Loucy (cell line): ENCODE measurements at regions not wholly inside any gene's neighbourhood (a gene's known extent, or its start where the extent isn't known, plus 50 kb on each side); places are given as distances from the start of the nearest gene placed in this dataset.

Experiments used
- H2AFZ ChIP-seq: fragments of 200-600 bp; sonication (generic); 2 replicates; pipeline ENCODE4 v1.6.0; 2016; ENCODE audit warnings: antibody characterized with exemption, mild to moderate bottlenecking, low read length, moderate library complexity
- H3F3A ChIP-seq: fragments of 200-600 bp; 2 replicates; pipeline ENCODE4 v1.6.0; 2016; ENCODE audit warnings: antibody characterized with exemption, low read depth, mild to moderate bottlenecking
- H3K27me3 ChIP-seq: fragments of 200-600 bp; sonication (generic); 2 replicates; pipeline ENCODE4 v1.6.1; 2014; ENCODE audit warnings: low read length, mild to moderate bottlenecking; ENCODE audit not compliant: insufficient read depth, poor library complexity, severe bottlenecking
- H3K36me3 ChIP-seq: fragments of 200-600 bp; sonication (generic); 2 replicates; pipeline ENCODE4 v1.6.1; 2016; ENCODE audit warnings: low read length; ENCODE audit not compliant: insufficient read depth
- H3K4me1 ChIP-seq: fragments of 200-600 bp; sonication (generic); 2 replicates; pipeline ENCODE4 v1.5.1; 2014; ENCODE audit warnings: low read length, mild to moderate bottlenecking; ENCODE audit not compliant: insufficient read depth, poor library complexity, severe bottlenecking
- H3K4me2 ChIP-seq: fragments of 200-600 bp; sonication (generic); 2 replicates; pipeline ENCODE4 v1.6.0; 2014; ENCODE audit warnings: antibody characterized with exemption, low read length, low read depth, mild to moderate bottlenecking; ENCODE audit not compliant: poor library complexity, severe bottlenecking
- H3K4me3 ChIP-seq: fragments of 200-600 bp; sonication (generic); 2 replicates; pipeline ENCODE4 v1.5.1; 2014; ENCODE audit warnings: low read length, mild to moderate bottlenecking, mixed read lengths; ENCODE audit not compliant: poor library complexity, severe bottlenecking
- H3K79me2 ChIP-seq: fragments of 200-600 bp; sonication (generic); 2 replicates; pipeline ENCODE4 v1.6.1; 2014; ENCODE audit warnings: low read length; ENCODE audit not compliant: insufficient read depth
- H3K9ac ChIP-seq: fragments of 200-600 bp; sonication (generic); 2 replicates; pipeline ENCODE4 v1.6.0; 2014; ENCODE audit warnings: mild to moderate bottlenecking, low read depth, low read length, moderate library complexity; ENCODE audit not compliant: poor library complexity, severe bottlenecking
- H3K9me2 ChIP-seq: fragments of 200-600 bp; sonication (generic); replicated peaks from 2 replicates; pipeline ENCODE4 v1.6.1; 2016; ENCODE audit warnings: low read depth, low read length, mixed read lengths
- H3K9me3 ChIP-seq: fragments of 200-600 bp; sonication (generic); 2 replicates; pipeline ENCODE4 v1.6.1; 2014; ENCODE audit warnings: mild to moderate bottlenecking, antibody characterized with exemption, low read length, low read depth; ENCODE audit not compliant: insufficient read depth
- H4K20me1 ChIP-seq: fragments of 200-600 bp; sonication (generic); 2 replicates; pipeline ENCODE4 v1.6.0; 2014; ENCODE audit warnings: antibody characterized with exemption, low read length, mild to moderate bottlenecking; ENCODE audit not compliant: insufficient read depth, poor library complexity, severe bottlenecking
- EZH2phosphoT487 ChIP-seq: fragments of 200-600 bp; IDR thresholded peaks from 2 replicates; pipeline ENCODE4 v1.6.1; 2018; ENCODE audit warnings: antibody characterized with exemption, mild to moderate bottlenecking, moderate library complexity, borderline replicate concordance
- TF ChIP-seq, protein P1 (sequence below): fragments of 200-600 bp; sonication (generic); conservative IDR thresholded peaks from 2 replicates; pipeline ENCODE4 v1.5.1; 2014; ENCODE audit warnings: mild to moderate bottlenecking, antibody characterized with exemption, low read length

DNA sequence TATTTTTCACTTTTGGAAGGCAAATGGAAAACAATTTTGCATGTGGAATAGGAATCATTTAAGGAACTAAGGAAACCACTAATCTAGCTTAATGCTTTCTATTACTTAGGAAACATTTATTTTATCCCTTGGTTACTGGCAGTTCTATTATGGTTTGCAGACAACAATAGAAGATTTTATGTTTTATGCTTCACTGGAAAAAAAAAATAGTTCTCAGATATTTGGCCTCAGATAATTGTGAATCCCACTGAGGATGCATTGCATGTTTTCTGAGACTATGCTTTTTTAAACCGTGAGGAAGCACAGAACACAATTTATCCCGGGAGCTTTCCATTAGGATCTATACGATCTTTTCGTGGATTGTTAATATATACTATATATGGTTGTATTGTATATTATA is 356.9 kb downstream of the CSNK1G3 start:
- Histone ChIP-seq H3K4me3 (no peak overlapping the region), H3K79me2 (no peaks in the 10 kb centered on the region), H3K9me3 (no peaks in the 10 kb centered on the region), H3K36me3 (no peaks in the 10 kb centered on the region), H3K27me3 (no peaks in the 10 kb centered on the region), H3K9me2 (no peaks in the 10 kb centered on the region), H3F3A (no peaks in the 10 kb centered on the region), H3K4me1 (no peaks in the 10 kb centered on the region), H3K9ac (no peak overlapping the region), H4K20me1 (no peaks in the 10 kb centered on the region), H3K4me2 (no peak overlapping the region), H2AFZ (no peak overlapping the region)
- no peak for TF ChIP-seq EZH2phosphoT487
- TF ChIP-seq, protein P1, sequence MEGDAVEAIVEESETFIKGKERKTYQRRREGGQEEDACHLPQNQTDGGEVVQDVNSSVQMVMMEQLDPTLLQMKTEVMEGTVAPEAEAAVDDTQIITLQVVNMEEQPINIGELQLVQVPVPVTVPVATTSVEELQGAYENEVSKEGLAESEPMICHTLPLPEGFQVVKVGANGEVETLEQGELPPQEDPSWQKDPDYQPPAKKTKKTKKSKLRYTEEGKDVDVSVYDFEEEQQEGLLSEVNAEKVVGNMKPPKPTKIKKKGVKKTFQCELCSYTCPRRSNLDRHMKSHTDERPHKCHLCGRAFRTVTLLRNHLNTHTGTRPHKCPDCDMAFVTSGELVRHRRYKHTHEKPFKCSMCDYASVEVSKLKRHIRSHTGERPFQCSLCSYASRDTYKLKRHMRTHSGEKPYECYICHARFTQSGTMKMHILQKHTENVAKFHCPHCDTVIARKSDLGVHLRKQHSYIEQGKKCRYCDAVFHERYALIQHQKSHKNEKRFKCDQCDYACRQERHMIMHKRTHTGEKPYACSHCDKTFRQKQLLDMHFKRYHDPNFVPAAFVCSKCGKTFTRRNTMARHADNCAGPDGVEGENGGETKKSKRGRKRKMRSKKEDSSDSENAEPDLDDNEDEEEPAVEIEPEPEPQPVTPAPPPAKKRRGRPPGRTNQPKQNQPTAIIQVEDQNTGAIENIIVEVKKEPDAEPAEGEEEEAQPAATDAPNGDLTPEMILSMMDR, result no peak

DNA sequence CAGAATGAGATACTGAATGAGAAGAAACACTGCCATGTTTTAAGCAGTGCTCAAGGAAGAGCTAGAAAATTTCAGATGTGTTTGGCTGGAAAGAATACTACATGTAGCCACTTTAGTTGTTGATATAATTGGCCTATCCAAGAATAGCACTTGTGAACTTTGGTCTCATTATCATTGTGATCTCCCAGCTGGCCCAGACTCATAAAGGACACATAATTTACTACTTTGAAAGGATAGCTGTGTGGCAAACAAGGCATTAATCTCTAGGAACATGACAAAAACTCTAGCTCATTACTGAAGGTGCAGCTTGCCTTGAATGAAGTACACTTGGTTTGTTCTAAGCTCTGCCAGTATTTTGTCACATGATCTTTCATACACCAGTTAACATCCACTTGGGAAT is 356.3 kb downstream of the CSNK1G3 start:
- Histone ChIP-seq H3K9me3 (no peaks in the 10 kb centered on the region), H3K36me3 (no peaks in the 10 kb centered on the region), H2AFZ (no peak overlapping the region), H3K4me1 (no peaks in the 10 kb centered on the region), H3K9ac (no peak overlapping the region), H3K9me2 (no peaks in the 10 kb centered on the region), H4K20me1 (no peaks in the 10 kb centered on the region), H3K4me3 (no peak overlapping the region), H3K4me2 (no peak overlapping the region), H3K79me2 (no peaks in the 10 kb centered on the region), H3F3A (no peaks in the 10 kb centered on the region), H3K27me3 (no peaks in the 10 kb centered on the region)
- TF ChIP-seq, protein P1, result no peak
- TF ChIP-seq EZH2phosphoT487, result no peak

DNA sequence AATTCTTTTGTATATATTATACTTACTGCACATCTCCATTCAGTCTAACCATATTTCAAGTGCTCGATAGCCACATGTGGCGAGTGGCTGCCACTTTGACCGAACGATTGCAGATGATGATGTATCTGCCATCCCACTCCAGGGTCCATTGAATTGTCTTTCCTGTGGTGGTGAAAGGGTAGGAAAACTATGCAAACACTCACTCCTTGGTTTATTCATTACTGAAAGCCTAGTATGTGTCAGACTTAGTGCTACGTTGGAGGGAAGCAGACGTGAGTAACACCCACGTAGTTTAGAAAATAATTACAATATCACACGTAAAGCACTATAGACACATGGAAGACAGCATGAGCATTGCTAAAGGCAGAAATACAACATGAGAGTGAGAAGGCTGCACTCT is 353.7 kb downstream of the CSNK1G3 start:
- TF ChIP-seq, protein P1, result no peak
- no peak for TF ChIP-seq EZH2phosphoT487

More for the DNA sequence above, 353.7 kb downstream of the CSNK1G3 start:
- no peak overlapping the region for H2AFZ ChIP-seq
- no peak overlapping the region for H3K4me2 ChIP-seq
- no peaks in the 10 kb centered on the region for H4K20me1 ChIP-seq
- no peak overlapping the region for H3K9ac ChIP-seq
- H3F3A ChIP-seq, result no peaks in the 10 kb centered on the region
- no peak overlapping the region for H3K4me3 ChIP-seq
- no peaks in the 10 kb centered on the region for H3K27me3 ChIP-seq
- H3K9me3 ChIP-seq, result no peaks in the 10 kb centered on the region
- H3K4me1 ChIP-seq, result no peaks in the 10 kb centered on the region
- no peaks in the 10 kb centered on the region for H3K36me3 ChIP-seq
- H3K79me2 ChIP-seq, result no peaks in the 10 kb centered on the region
- H3K9me2 ChIP-seq, result no peaks in the 10 kb centered on the region
